Stimulated activated naive CD8-positive, alpha-beta T cell treated with anti-CD3 and anti-CD28 coated beads, Interleukin-15, Interleukin-2, amounts not matched to agents 100 U/mL and 50 U/mL, for 24 hours (primary cell): ENCODE measurements at regions not wholly inside any gene's neighbourhood (a gene's known extent, or its start where the extent isn't known, plus 50 kb on each side); places are given as distances from the start of the nearest gene placed in this dataset.

Experiments used
- ATAC-seq: fragments of 150-1000 bp; cut with Tn5 transposase; one replicate; pipeline ENCODE4 v1.10.0; 2021
- DNase-seq: peaks from one replicate; pipeline ENCODE4 v3.0.0; 2021

- ATAC-seq (no peak), DNase-seq (no peak)
These were observed 152.7 kb upstream of the SERP2 start for GRCh38 chr13:44220948-44221347.

GRCh38 chr13:44221657-44222056 is 152.0 kb upstream of the SERP2 start:
- ATAC-seq (no peak), DNase-seq (no peak)

GRCh38 chr13:44223770-44224444 is 149.7 kb upstream of the SERP2 start:
- ATAC-seq (no peak), DNase-seq (no peak)

GRCh38 chr13:44224450-44225149 is 149.0 kb upstream of the SERP2 start:
- no peak for ATAC-seq
- DNase-seq: no peak

GRCh38 chr13:44229371-44230030 is 144.1 kb upstream of the SERP2 start:
- ATAC-seq (no peak), DNase-seq (no peak)

GRCh38 chr13:44230071-44230470 is 143.6 kb upstream of the SERP2 start:
- ATAC-seq (no peak), DNase-seq (no peak)

GRCh38 chr13:44230736-44231135 is 142.9 kb upstream of the SERP2 start:
- DNase-seq: no peak
- no peak for ATAC-seq

- DNase-seq (no peak), ATAC-seq (peak; percentile 71)
These were observed 141.7 kb upstream of the SERP2 start for GRCh38 chr13:44231786-44232516.

GRCh38 chr13:44232774-44233173 is 140.8 kb upstream of the SERP2 start:
- DNase-seq (no peak), ATAC-seq (no peak)

- DNase-seq (no peak), ATAC-seq (no peak)
These were observed 139.1 kb upstream of the SERP2 start for GRCh38 chr13:44234566-44234965.

GRCh38 chr13:44236370-44236769 is 137.3 kb upstream of the SERP2 start:
- DNase-seq (no peak), ATAC-seq (no peak)

GRCh38 chr13:44236801-44237207 is 136.8 kb upstream of the SERP2 start:
- DNase-seq (no peak), ATAC-seq (no peak)

GRCh38 chr13:44237276-44237767 is 136.3 kb upstream of the SERP2 start:
- ATAC-seq: peak; percentile 92
- peak; percentile 14 for DNase-seq

- no peak for DNase-seq
- no peak for ATAC-seq
These were observed 135.7 kb upstream of the SERP2 start for GRCh38 chr13:44237881-44238421.

GRCh38 chr13:44240611-44241145 is 132.9 kb upstream of the SERP2 start:
- ATAC-seq: no peak
- DNase-seq: no peak

GRCh38 chr13:44241638-44242037 is 132.0 kb upstream of the SERP2 start:
- DNase-seq (no peak), ATAC-seq (no peak)

- DNase-seq (no peak), ATAC-seq (no peak)
These were observed 130.9 kb upstream of the SERP2 start for GRCh38 chr13:44242766-44243165.

- ATAC-seq (peak; percentile 80), DNase-seq (peak; percentile 32)
These were observed 130.3 kb upstream of the SERP2 start for GRCh38 chr13:44243198-44243857.

- ATAC-seq (no peak), DNase-seq (no peak)
These were observed 129.3 kb upstream of the SERP2 start for GRCh38 chr13:44244288-44244687.

- no peak for ATAC-seq
- DNase-seq: no peak
These were observed 124.2 kb upstream of the SERP2 start for GRCh38 chr13:44249431-44249836.

GRCh38 chr13:44252938-44253337 is 120.7 kb upstream of the SERP2 start:
- ATAC-seq (no peak), DNase-seq (no peak)
